Endodermal cell (in vitro differentiated cells): ENCODE measurements at regions not wholly inside any gene's neighbourhood (a gene's known extent, or its start where the extent isn't known, plus 50 kb on each side); places are given as distances from the start of the nearest gene placed in this dataset.

Experiments
- DNase-seq: peaks from one replicate; pipeline ENCODE4 v3.0.0-alpha.2; 2017
- H3K27ac ChIP-seq: 2 replicates; pipeline ENCODE4 v1.5.1; 2013; ENCODE audit warnings: mild to moderate bottlenecking, low read depth, low read length, moderate library complexity
- H3K27me3 ChIP-seq: 2 replicates; pipeline ENCODE4 v1.6.1; 2013; ENCODE audit warnings: mild to moderate bottlenecking, low read length, moderate library complexity; ENCODE audit not compliant: insufficient read depth, control insufficient read depth, poor library complexity, severe bottlenecking
- H3K36me3 ChIP-seq: 2 replicates; pipeline ENCODE4 v1.7.0; 2013; ENCODE audit warnings: mild to moderate bottlenecking, low read length, moderate library complexity; ENCODE audit not compliant: control insufficient read depth, insufficient read depth
- H3K4me1 ChIP-seq: one replicate; pipeline ENCODE4 v1.7.0; 2013; ENCODE audit warnings: low read length; ENCODE audit not compliant: control insufficient read depth, insufficient read depth
- H3K4me3 ChIP-seq: 2 replicates; pipeline ENCODE4 v1.5.1; 2013; ENCODE audit warnings: mild to moderate bottlenecking, low read length, moderate library complexity
- H3K9ac ChIP-seq: 2 replicates; pipeline ENCODE4 v1.6.1; 2013; ENCODE audit warnings: mild to moderate bottlenecking, low read length, moderate library complexity; ENCODE audit not compliant: poor library complexity, severe bottlenecking; ENCODE audit errors: extremely low read depth
- H3K9me3 ChIP-seq: 2 replicates; pipeline ENCODE4 v1.6.1; 2013; ENCODE audit warnings: mild to moderate bottlenecking, low read length, moderate library complexity; ENCODE audit not compliant: control insufficient read depth
- H3K27ac Mint-ChIP-seq: 2 replicates; pipeline ENCODE4 v1.8.0; 2020; ENCODE audit warnings: mixed read lengths
- H3K27me3 Mint-ChIP-seq: 2 replicates; pipeline ENCODE4 v1.8.0; 2021; ENCODE audit warnings: mild to moderate bottlenecking, mixed read lengths; ENCODE audit not compliant: insufficient read depth
- H3K36me3 Mint-ChIP-seq: 2 replicates; pipeline ENCODE4 v1.8.0; 2020; ENCODE audit warnings: low read depth, mixed read lengths
- H3K4me1 Mint-ChIP-seq: 2 replicates; pipeline ENCODE4 v1.8.0; 2020; ENCODE audit warnings: mixed read lengths
- H3K4me3 Mint-ChIP-seq: 2 replicates; pipeline ENCODE4 v1.8.0; 2020; ENCODE audit warnings: mild to moderate bottlenecking, moderate library complexity, mixed read lengths
- H3K9me3 Mint-ChIP-seq: 2 replicates; pipeline ENCODE4 v1.8.0; 2020; ENCODE audit warnings: mild to moderate bottlenecking, mixed read lengths
- WGBS, 2 experiments: methylation state at CpG; one replicate each; pipeline versions ENCODE4 v1.1.5 to v1.1.7; 2013; ENCODE audit warnings: missing lambda C conversion rate in 2 of 2, mixed read lengths in 1 of 2; ENCODE audit not compliant: insufficient coverage in 1 of 2, insufficient read length in 1 of 2; 5-methylcytosine and 5-hydroxymethylcytosine counted together
- TF ChIP-seq, protein P1 (sequence below): fragments of 200-600 bp; sonication (generic); conservative IDR thresholded peaks from 2 replicates; pipeline ENCODE4 v1.5.0; 2021; ENCODE audit warnings: antibody characterized with exemption, mild to moderate bottlenecking

DNA sequence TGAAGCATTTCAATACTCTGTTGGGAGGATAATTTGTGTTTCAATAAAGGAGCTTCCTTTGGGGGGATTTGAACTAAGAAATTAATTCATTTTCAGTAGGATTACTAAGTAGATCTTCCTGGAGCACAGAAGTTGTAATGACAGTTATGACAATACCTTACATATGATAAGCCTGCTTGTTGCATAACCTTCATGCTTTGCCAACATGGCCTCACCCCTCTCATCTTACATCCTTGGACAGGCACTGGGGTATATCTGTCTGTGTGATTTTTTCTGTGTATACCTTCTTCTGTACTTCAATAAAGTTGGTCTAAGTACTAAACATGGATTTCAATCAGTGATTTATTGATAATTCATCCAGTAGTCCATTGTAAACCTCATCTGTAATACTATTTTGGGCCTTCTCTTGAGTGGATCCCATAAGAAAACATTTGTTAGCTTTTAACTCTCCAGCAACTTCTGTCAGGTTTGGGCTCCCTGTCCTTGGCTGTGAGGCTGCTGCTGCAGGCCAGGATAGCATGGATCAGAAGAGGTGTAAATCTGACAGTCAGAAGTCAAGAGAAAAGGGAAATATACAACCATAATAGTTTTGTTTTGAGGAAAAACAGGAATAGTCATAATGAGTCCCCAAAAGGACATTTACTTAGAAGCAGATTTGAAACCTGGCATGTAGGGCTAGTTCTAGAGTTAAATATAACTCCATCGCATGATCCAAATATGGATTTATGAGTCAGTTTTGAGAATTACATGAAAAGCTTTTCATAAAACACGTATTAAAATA lies 422.2 kb downstream of the KLF5 start:
- TF ChIP-seq, protein P1, sequence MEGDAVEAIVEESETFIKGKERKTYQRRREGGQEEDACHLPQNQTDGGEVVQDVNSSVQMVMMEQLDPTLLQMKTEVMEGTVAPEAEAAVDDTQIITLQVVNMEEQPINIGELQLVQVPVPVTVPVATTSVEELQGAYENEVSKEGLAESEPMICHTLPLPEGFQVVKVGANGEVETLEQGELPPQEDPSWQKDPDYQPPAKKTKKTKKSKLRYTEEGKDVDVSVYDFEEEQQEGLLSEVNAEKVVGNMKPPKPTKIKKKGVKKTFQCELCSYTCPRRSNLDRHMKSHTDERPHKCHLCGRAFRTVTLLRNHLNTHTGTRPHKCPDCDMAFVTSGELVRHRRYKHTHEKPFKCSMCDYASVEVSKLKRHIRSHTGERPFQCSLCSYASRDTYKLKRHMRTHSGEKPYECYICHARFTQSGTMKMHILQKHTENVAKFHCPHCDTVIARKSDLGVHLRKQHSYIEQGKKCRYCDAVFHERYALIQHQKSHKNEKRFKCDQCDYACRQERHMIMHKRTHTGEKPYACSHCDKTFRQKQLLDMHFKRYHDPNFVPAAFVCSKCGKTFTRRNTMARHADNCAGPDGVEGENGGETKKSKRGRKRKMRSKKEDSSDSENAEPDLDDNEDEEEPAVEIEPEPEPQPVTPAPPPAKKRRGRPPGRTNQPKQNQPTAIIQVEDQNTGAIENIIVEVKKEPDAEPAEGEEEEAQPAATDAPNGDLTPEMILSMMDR, result no peak
- Histone ChIP-seq H3K27ac (no peak overlapping the region), H3K9ac (no peak overlapping the region), H3K4me1 (no peaks in the 10 kb centered on the region), H3K9me3 (no peaks in the 10 kb centered on the region), H3K4me3 (no peak overlapping the region), H3K27me3 (no peaks in the 10 kb centered on the region), H3K36me3 (no peaks in the 10 kb centered on the region)
- Mint-ChIP-seq H3K27me3 (no peaks in the 10 kb centered on the region), H3K4me1 (peaks cover 4% of the 10 kb centered on the region), H3K9me3 (no peaks in the 10 kb centered on the region), H3K27ac (no peak overlapping the region), H3K36me3 (no peaks in the 10 kb centered on the region), H3K4me3 (no peak overlapping the region)
- 92% methylated on average over 1 of the region's 2 CpGs; no CpG with 5 or more reads in 1 of the 2 experiments for WGBS, 2 experiments
- DNase-seq, result no peak

DNA sequence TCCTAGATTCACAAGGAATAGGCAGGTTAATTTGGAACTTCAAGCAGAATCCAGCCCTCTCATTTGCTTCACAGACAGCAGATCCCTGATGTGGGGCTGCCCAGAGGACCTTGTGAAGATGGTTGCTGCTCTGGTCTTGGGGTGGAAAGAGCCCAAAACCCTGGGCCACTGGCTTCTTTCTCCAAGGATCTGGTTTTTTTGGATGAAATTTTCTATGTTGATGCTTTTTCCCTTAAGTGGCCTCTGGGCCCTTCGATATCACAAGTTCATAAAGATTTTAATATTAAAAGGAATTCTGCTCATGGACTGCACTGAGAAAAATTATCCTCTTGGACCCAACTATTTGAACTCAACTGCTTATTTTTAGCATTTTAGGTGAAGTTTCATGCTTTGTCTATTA lies 421.1 kb downstream of the KLF5 start:
- Histone ChIP-seq H3K4me1 (no peaks in the 10 kb centered on the region), H3K9me3 (no peaks in the 10 kb centered on the region), H3K4me3 (no peak overlapping the region), H3K36me3 (no peaks in the 10 kb centered on the region), H3K27ac (no peak overlapping the region), H3K27me3 (no peaks in the 10 kb centered on the region), H3K9ac (no peak overlapping the region)
- Mint-ChIP-seq H3K4me3 (no peak overlapping the region), H3K4me1 (peaks cover 4% of the 10 kb centered on the region), H3K27me3 (no peaks in the 10 kb centered on the region), H3K27ac (no peak overlapping the region), H3K9me3 (no peaks in the 10 kb centered on the region), H3K36me3 (no peaks in the 10 kb centered on the region)
- no peak for DNase-seq
- WGBS, 2 experiments, result 67% methylated on average over 1 of the region's 1 CpG; no CpG with 5 or more reads in 1 of the 2 experiments
- TF ChIP-seq, protein P1, result no peak

DNA sequence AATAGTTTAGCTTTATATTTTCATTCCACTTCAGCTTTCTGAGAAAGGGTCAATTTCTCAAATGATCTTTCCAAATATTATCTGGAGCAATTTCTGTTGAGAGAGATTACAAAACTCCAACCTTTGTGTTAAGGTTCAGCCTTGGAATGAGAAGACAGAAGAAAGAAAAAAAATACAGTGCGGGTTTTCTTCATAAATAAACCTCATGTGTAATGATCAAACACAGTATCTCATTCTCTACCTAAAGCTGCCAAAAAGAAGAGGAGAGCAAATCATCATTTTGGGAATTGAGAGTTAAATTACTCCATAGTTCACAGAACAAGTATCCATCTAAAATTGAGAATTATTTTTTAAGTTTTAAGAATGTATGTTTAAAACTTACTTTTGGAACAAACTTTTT lies 420.5 kb downstream of the KLF5 start:
- no peak for DNase-seq
- Histone ChIP-seq H3K36me3 (no peaks in the 10 kb centered on the region), H3K27me3 (no peaks in the 10 kb centered on the region), H3K9me3 (no peaks in the 10 kb centered on the region), H3K4me1 (no peaks in the 10 kb centered on the region), H3K4me3 (no peak overlapping the region), H3K9ac (no peak overlapping the region), H3K27ac (no peak overlapping the region)
- WGBS, 2 experiments, result no CpG with 5 or more reads among the region's 1 CpG
- H3K27me3 Mint-ChIP-seq, result no peaks in the 10 kb centered on the region
- no peak overlapping the region for H3K27ac Mint-ChIP-seq
- H3K36me3 Mint-ChIP-seq, result no peaks in the 10 kb centered on the region
- no peak overlapping the region for H3K4me3 Mint-ChIP-seq
- no peaks in the 10 kb centered on the region for H3K9me3 Mint-ChIP-seq
- TF ChIP-seq, protein P1, result no peak
- H3K4me1 Mint-ChIP-seq, result peaks cover 4% of the 10 kb centered on the region
